ENCODE measurements at regions not wholly inside any gene's neighbourhood (a gene's known extent, or its start where the extent isn't known, plus 50 kb on each side); places are given as distances from the start of the nearest gene placed in this dataset.

- DNase-seq (ENCODE audit: low read depth in 4 of 4, low spot score in 3 of 4) = no peak
Observed at GRCh38 chr7:47221826-47222225, 360.1 kb downstream of the TNS3 start.

- no peak for DNase-seq (ENCODE audit: low read depth in 4 of 4, low spot score in 3 of 4)
Observed at GRCh38 chr7:47218378-47219176, 363.3 kb downstream of the TNS3 start.

- no peak for DNase-seq (ENCODE audit: low read depth in 4 of 4, low spot score in 3 of 4)
Observed at GRCh38 chr7:47217570-47218360, 364.1 kb downstream of the TNS3 start.

GRCh38 chr7:47217086-47217485, 364.8 kb downstream of the TNS3 start:
- no peak for DNase-seq (ENCODE audit: low read depth in 4 of 4, low spot score in 3 of 4)

- DNase-seq (ENCODE audit: low read depth in 4 of 4, low spot score in 3 of 4) = no peak
Observed at GRCh38 chr7:47216439-47216838, 365.5 kb downstream of the TNS3 start.

GRCh38 chr7:47215640-47216039, 366.3 kb downstream of the TNS3 start:
- no peak for DNase-seq (ENCODE audit: low read depth in 4 of 4, low spot score in 3 of 4)

- DNase-seq (ENCODE audit: low read depth in 4 of 4, low spot score in 3 of 4) = no peak
Observed at GRCh38 chr7:47215049-47215448, 366.9 kb downstream of the TNS3 start.

- DNase-seq (ENCODE audit: low read depth in 4 of 4, low spot score in 3 of 4) = no peak
Observed at GRCh38 chr7:47213276-47213675, 368.6 kb downstream of the TNS3 start.

GRCh38 chr7:47211519-47211973, 370.4 kb downstream of the TNS3 start:
- no peak for DNase-seq (ENCODE audit: low read depth in 4 of 4, low spot score in 3 of 4)

- no peak for DNase-seq (ENCODE audit: low read depth in 4 of 4, low spot score in 3 of 4)
Observed at GRCh38 chr7:47210281-47210854, 371.5 kb downstream of the TNS3 start.

GRCh38 chr7:47207956-47208355, 374.0 kb downstream of the TNS3 start:
- DNase-seq (ENCODE audit: low read depth in 4 of 4, low spot score in 3 of 4) = no peak

- DNase-seq (ENCODE audit: low read depth in 4 of 4, low spot score in 3 of 4) = no peak
Observed at GRCh38 chr7:47204709-47205108, 377.2 kb downstream of the TNS3 start.

GRCh38 chr7:47202146-47202783, 379.6 kb downstream of the TNS3 start:
- DNase-seq (ENCODE audit: low read depth in 4 of 4, low spot score in 3 of 4) = no peak

- DNase-seq (ENCODE audit: low read depth in 4 of 4, low spot score in 3 of 4) = no peak
Observed at GRCh38 chr7:47198159-47198558, 383.8 kb downstream of the TNS3 start.

GRCh38 chr7:47197486-47197885, 384.4 kb downstream of the TNS3 start:
- no peak for DNase-seq (ENCODE audit: low read depth in 4 of 4, low spot score in 3 of 4)

GRCh38 chr7:47196737-47197136, 385.2 kb downstream of the TNS3 start:
- no peak for DNase-seq (ENCODE audit: low read depth in 4 of 4, low spot score in 3 of 4)

- no peak for DNase-seq (ENCODE audit: low read depth in 4 of 4, low spot score in 3 of 4)
Observed at GRCh38 chr7:47196106-47196645, 385.7 kb downstream of the TNS3 start.

GRCh38 chr7:47195641-47196040, 386.3 kb downstream of the TNS3 start:
- no peak for DNase-seq (ENCODE audit: low read depth in 4 of 4, low spot score in 3 of 4)

- no peak for DNase-seq (ENCODE audit: low read depth in 4 of 4, low spot score in 3 of 4)
Observed at GRCh38 chr7:47194516-47195057, 387.3 kb downstream of the TNS3 start.

GRCh38 chr7:47192978-47193377, 388.9 kb downstream of the TNS3 start:
- DNase-seq (ENCODE audit: low read depth in 4 of 4, low spot score in 3 of 4) = no peak

All from right renal pelvis (tissue), 4 donors.